Upper lobe of left lung (tissue), 4 donors: ENCODE measurements at regions not wholly inside any gene's neighbourhood (a gene's known extent, or its start where the extent isn't known, plus 50 kb on each side); places are given as distances from the start of the nearest gene placed in this dataset.

Source experiments
- POLR2AphosphoS5 ChIP-seq, 2 donors: sonication (generic); formaldehyde crosslinking; IDR thresholded peaks; one replicate each; pipeline ENCODE4 v1.5.1; 2017; ENCODE audit warnings: antibody characterized with exemption in 2 of 2
- TF ChIP-seq, protein P1 (sequence below), 6 experiments: fragments of 450-650 bp in 4 of 6; fragments of 200-600 bp in 2 of 6; sonication (generic) in 2 of 6; IDR thresholded peaks; one replicate each; pipeline ENCODE4 v1.5.1; 2016 to 2019; ENCODE audit warnings: antibody characterized with exemption in 6 of 6

DNA sequence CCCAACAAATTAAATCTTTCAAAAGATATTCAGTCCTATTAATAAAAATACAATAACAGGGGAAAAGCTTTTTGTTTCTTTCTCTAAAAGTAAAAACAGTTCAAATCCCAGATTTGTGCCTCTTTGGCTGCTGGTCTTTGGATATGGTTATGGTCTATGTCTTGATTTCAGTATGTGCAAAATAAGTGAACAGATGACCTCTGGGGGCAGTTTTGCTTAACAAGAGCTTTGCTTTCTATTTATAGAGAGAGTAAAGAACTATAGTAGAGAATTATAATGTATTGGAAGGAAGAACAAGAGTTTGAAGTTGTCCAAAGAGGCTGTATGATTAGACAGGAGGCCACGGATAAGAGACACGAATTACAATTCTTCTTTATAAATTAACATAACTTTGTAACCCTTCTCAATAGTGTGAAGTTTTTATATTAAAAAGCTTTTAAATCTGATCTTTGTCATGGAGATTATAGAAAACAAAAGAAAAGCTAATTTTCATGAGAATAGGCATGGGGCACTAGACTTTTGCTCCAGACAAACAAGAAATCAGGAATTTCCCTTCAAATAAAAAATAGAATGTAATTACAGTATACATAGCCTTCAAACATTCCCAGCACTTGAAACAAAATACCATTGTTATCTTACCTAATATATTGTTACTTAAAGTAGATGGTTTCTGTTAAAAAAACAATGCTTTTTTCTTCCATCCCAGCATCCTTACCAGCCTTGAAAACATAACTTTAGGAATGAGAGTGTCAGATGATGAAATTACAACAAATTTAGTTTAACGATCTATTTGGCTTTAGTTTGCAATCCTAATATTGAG is 432.7 kb upstream of the ARHGEF26 start:
- TF ChIP-seq, protein P1, sequence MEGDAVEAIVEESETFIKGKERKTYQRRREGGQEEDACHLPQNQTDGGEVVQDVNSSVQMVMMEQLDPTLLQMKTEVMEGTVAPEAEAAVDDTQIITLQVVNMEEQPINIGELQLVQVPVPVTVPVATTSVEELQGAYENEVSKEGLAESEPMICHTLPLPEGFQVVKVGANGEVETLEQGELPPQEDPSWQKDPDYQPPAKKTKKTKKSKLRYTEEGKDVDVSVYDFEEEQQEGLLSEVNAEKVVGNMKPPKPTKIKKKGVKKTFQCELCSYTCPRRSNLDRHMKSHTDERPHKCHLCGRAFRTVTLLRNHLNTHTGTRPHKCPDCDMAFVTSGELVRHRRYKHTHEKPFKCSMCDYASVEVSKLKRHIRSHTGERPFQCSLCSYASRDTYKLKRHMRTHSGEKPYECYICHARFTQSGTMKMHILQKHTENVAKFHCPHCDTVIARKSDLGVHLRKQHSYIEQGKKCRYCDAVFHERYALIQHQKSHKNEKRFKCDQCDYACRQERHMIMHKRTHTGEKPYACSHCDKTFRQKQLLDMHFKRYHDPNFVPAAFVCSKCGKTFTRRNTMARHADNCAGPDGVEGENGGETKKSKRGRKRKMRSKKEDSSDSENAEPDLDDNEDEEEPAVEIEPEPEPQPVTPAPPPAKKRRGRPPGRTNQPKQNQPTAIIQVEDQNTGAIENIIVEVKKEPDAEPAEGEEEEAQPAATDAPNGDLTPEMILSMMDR (IDR thresholded peaks at IDR 0.05) = no peak
- no peak for TF ChIP-seq POLR2AphosphoS5 (IDR thresholded peaks at IDR 0.05)
